HEK293 (cell line): ENCODE measurements at regions not wholly inside any gene's neighbourhood (a gene's known extent, or its start where the extent isn't known, plus 50 kb on each side); places are given as distances from the start of the nearest gene placed in this dataset.

ENCODE experiments used
- CTCF ChIA-PET: fragments of 350-600 bp; formaldehyde crosslinking; extraction: SDS; loops from one replicate; lab custom pipeline; 2021; ENCODE audit warnings: antibody characterized with exemption; lab: Yijun Ruan, JAX
- POLR2A ChIA-PET: fragments of 300-600 bp; formaldehyde crosslinking; extraction: SDS; loops from one replicate; lab custom pipeline; 2020; ENCODE audit warnings: antibody characterized with exemption, inconsistent platforms; lab: Yijun Ruan, JAX
- H3K27ac ChIP-seq: fragments of 200-500 bp; sonication (Bioruptor generic); 2 replicates; pipeline ENCODE4 v1.5.1; 2014; ENCODE audit warnings: low read depth, low read length, control low read depth, inconsistent platforms; ENCODE audit errors: extremely low read depth
- H3K36me3 ChIP-seq, 2 experiments: fragments of 200-500 bp in 1 of 2; sonication (Bioruptor generic) in 1 of 2; 1 replicate in 1 of 2; 2 replicates in 1 of 2; pipeline ENCODE4 v1.5.1; 2014 to 2017; ENCODE audit warnings: inconsistent platforms in 2 of 2, low read length in 2 of 2; ENCODE audit not compliant: control insufficient read depth in 2 of 2, insufficient read depth in 1 of 2
- H3K4me1 ChIP-seq: fragments of 200-500 bp; sonication (Bioruptor generic); 2 replicates; pipeline ENCODE4 v1.5.1; 2014; ENCODE audit warnings: mild to moderate bottlenecking, low read length, inconsistent platforms; ENCODE audit not compliant: control insufficient read depth, insufficient read depth
- H3K4me3 ChIP-seq: 2 replicates; pipeline ENCODE4 v1.5.1; 2011; ENCODE audit warnings: low read depth, mild to moderate bottlenecking, control low read depth, low read length, moderate library complexity
- H3K9me3 ChIP-seq: fragments of 200-500 bp; sonication (Bioruptor generic); 2 replicates; pipeline ENCODE4 v1.5.1; 2014; ENCODE audit warnings: low read depth, low read length, inconsistent platforms; ENCODE audit not compliant: control insufficient read depth, insufficient read depth
- GLIS2 ChIP-seq: fragments of 450-650 bp; formaldehyde crosslinking; IDR thresholded peaks from 2 replicates; pipeline ENCODE4 v1.5.1; 2016; ENCODE audit warnings: missing biosample characterization, missing genetic modification characterization
- KLF1 ChIP-seq: fragments of 450-650 bp; formaldehyde crosslinking; IDR thresholded peaks from 2 replicates; pipeline ENCODE4 v1.5.1; 2016; ENCODE audit warnings: missing biosample characterization, missing genetic modification characterization
- MEIS1 ChIP-seq: sonication (generic); formaldehyde crosslinking; IDR thresholded peaks from 2 replicates; pipeline ENCODE4 v1.8.1; 2022; ENCODE audit warnings: missing genetic modification reagents, mild to moderate bottlenecking, borderline replicate concordance
- TCF7L2 ChIP-seq: IDR thresholded peaks from 2 replicates; pipeline ENCODE4 v1.6.1; 2011; ENCODE audit warnings: low read depth, mild to moderate bottlenecking, inconsistent platforms, low read length, moderate library complexity, borderline replicate concordance
- ZNF114 ChIP-seq: fragments of 450-650 bp; formaldehyde crosslinking; IDR thresholded peaks from 2 replicates; pipeline ENCODE4 v1.5.0; 2017; ENCODE audit warnings: missing biosample characterization, missing genetic modification characterization
- ZNF169 ChIP-seq: fragments of 450-650 bp; formaldehyde crosslinking; IDR thresholded peaks from 2 replicates; pipeline ENCODE4 v1.5.1; 2016; ENCODE audit warnings: missing biosample characterization, missing genetic modification characterization
- ZNF202 ChIP-seq: fragments of 450-650 bp; formaldehyde crosslinking; IDR thresholded peaks from 2 replicates; pipeline ENCODE4 v1.5.1; 2016; ENCODE audit warnings: missing biosample characterization, missing genetic modification characterization, borderline replicate concordance
- ZNF350 ChIP-seq: fragments of 450-650 bp; formaldehyde crosslinking; IDR thresholded peaks from 2 replicates; pipeline ENCODE4 v1.5.0; 2017; ENCODE audit warnings: missing biosample characterization, mild to moderate bottlenecking, missing genetic modification characterization
- ZNF37A ChIP-seq: fragments of 450-650 bp; IDR thresholded peaks from 2 replicates; pipeline ENCODE4 v1.5.1; 2018; ENCODE audit warnings: missing biosample characterization, missing genetic modification characterization
- ZNF391 ChIP-seq: fragments of 450-650 bp; formaldehyde crosslinking; IDR thresholded peaks from 2 replicates; pipeline ENCODE4 v1.5.1; 2016; ENCODE audit warnings: low read depth, missing biosample characterization, missing genetic modification characterization, borderline replicate concordance
- ZNF416 ChIP-seq: fragments of 450-650 bp; formaldehyde crosslinking; IDR thresholded peaks from 2 replicates; pipeline ENCODE4 v1.5.1; 2016; ENCODE audit warnings: missing biosample characterization, missing genetic modification characterization
- ZNF621 ChIP-seq: fragments of 450-650 bp; formaldehyde crosslinking; IDR thresholded peaks from 2 replicates; pipeline ENCODE4 v1.5.1; 2017; ENCODE audit warnings: missing biosample characterization, missing genetic modification characterization
- ZNF658 ChIP-seq: fragments of 450-650 bp; formaldehyde crosslinking; IDR thresholded peaks from 2 replicates; pipeline ENCODE4; 2016; ENCODE audit warnings: missing biosample characterization, missing genetic modification characterization
- ZNF777 ChIP-seq: fragments of 450-650 bp; formaldehyde crosslinking; IDR thresholded peaks from 2 replicates; pipeline ENCODE4 v1.5.1; 2017; ENCODE audit warnings: missing biosample characterization, missing genetic modification characterization, borderline replicate concordance
- ZSCAN16 ChIP-seq: fragments of 450-650 bp; formaldehyde crosslinking; IDR thresholded peaks from 2 replicates; pipeline ENCODE4 v1.5.1; 2016; ENCODE audit warnings: missing biosample characterization, missing genetic modification characterization
- TF ChIP-seq, protein P1 (sequence below): fragments of 450-650 bp; formaldehyde crosslinking; conservative IDR thresholded peaks from 2 replicates; pipeline ENCODE4 v1.5.1; 2016; ENCODE audit warnings: low read depth, missing biosample characterization, missing genetic modification characterization
- TF ChIP-seq, protein P2 (sequence below): fragments of 450-650 bp; formaldehyde crosslinking; IDR thresholded peaks from 2 replicates; pipeline ENCODE4 v1.5.1; 2016; ENCODE audit warnings: missing biosample characterization, missing genetic modification characterization
- TF ChIP-seq, protein P3 (sequence below): fragments of 450-650 bp; formaldehyde crosslinking; IDR thresholded peaks from 2 replicates; pipeline ENCODE4 v1.5.1; 2016; ENCODE audit warnings: missing biosample characterization, missing genetic modification characterization
- TF ChIP-seq, protein P4 (sequence below): fragments of 450-650 bp; formaldehyde crosslinking; IDR thresholded peaks from 2 replicates; pipeline ENCODE4 v1.5.1; 2016; ENCODE audit warnings: missing biosample characterization, missing genetic modification characterization
- TF ChIP-seq, protein P5 (sequence below): fragments of 450-650 bp; formaldehyde crosslinking; IDR thresholded peaks from 2 replicates; pipeline ENCODE4 v1.5.1; 2016; ENCODE audit warnings: missing biosample characterization, missing genetic modification characterization

DNA sequence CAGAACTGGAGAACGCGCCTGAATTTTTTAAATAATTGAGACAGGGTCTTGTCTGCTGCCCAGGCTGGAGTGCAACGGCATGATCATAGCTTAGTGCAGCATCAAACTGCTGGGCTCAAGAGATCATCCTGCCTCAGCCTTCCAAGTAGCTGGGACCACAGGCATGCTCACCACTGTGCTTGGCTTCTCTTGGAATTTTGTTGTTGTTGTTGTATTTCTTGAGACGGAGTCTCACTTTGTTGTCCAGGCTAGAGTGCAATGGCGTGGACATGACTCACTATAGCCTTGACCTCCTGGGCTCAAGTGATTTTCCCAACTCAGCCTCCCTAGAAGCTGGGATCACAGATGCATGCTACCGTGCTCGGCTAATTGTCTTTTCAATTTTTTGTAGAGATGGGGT, 58.4 kb upstream of the DAB2IP start (continued):
- TF ChIP-seq, protein P1, sequence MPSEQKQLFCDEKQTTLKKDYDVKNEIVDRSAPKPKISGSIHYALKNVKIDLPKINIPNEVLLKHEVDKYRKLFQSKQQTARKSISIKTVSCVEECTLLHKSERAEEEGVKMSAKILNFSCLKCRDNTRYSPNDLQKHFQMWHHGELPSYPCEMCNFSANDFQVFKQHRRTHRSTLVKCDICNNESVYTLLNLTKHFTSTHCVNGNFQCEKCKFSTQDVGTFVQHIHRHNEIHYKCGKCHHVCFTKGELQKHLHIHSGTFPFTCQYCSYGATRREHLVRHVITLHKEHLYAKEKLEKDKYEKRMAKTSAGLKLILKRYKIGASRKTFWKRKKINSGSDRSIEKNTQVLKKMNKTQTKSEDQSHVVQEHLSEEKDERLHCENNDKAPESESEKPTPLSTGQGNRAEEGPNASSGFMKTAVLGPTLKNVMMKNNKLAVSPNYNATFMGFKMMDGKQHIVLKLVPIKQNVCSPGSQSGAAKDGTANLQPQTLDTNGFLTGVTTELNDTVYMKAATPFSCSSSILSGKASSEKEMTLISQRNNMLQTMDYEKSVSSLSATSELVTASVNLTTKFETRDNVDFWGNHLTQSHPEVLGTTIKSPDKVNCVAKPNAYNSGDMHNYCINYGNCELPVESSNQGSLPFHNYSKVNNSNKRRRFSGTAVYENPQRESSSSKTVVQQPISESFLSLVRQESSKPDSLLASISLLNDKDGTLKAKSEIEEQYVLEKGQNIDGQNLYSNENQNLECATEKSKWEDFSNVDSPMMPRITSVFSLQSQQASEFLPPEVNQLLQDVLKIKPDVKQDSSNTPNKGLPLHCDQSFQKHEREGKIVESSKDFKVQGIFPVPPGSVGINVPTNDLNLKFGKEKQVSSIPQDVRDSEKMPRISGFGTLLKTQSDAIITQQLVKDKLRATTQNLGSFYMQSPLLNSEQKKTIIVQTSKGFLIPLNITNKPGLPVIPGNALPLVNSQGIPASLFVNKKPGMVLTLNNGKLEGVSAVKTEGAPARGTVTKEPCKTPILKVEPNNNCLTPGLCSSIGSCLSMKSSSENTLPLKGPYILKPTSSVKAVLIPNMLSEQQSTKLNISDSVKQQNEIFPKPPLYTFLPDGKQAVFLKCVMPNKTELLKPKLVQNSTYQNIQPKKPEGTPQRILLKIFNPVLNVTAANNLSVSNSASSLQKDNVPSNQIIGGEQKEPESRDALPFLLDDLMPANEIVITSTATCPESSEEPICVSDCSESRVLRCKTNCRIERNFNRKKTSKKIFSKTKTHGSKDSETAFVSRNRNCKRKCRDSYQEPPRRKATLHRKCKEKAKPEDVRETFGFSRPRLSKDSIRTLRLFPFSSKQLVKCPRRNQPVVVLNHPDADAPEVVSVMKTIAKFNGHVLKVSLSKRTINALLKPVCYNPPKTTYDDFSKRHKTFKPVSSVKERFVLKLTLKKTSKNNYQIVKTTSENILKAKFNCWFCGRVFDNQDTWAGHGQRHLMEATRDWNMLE (tag by site-specific recombination): no peak

DNA sequence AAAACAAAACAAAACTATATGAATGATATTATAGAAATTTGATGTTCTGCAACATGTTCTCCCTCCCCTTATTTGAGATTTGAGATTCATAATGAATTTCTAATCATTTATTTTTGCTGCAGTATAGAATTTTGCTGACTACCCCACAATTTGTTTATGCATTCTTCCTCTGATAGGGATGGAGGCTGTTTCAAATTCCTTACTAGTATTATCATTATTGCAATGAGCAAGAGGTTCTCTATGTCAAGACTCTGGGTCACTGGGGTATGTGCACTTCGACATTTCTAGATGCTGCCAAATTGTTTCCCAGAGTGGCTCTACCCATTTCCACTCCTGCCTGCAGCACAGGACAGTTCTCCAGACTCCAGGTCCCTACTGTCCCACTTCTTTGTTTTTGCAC, 54.9 kb upstream of the DAB2IP start:
- CTCF ChIA-PET: interaction anchor here (0.7 to 3.7 kb wide), 5 partner anchors 24 to 98 kb away, joined by 3 to 18 read pairs (median 6); no protein-coding TSS in a partner anchor
- no peaks in the 10 kb centered on the region for H3K4me1 ChIP-seq
- POLR2A ChIA-PET: no interaction called here
- TF ChIP-seq ZSCAN16 (tag by site-specific recombination) (no peak), ZNF621 (tag by site-specific recombination) (no peak), KLF1 (no peak), ZNF350 (tag by site-specific recombination) (no peak), GLIS2 (tag by site-specific recombination) (no peak)
- TF ChIP-seq, protein P2, sequence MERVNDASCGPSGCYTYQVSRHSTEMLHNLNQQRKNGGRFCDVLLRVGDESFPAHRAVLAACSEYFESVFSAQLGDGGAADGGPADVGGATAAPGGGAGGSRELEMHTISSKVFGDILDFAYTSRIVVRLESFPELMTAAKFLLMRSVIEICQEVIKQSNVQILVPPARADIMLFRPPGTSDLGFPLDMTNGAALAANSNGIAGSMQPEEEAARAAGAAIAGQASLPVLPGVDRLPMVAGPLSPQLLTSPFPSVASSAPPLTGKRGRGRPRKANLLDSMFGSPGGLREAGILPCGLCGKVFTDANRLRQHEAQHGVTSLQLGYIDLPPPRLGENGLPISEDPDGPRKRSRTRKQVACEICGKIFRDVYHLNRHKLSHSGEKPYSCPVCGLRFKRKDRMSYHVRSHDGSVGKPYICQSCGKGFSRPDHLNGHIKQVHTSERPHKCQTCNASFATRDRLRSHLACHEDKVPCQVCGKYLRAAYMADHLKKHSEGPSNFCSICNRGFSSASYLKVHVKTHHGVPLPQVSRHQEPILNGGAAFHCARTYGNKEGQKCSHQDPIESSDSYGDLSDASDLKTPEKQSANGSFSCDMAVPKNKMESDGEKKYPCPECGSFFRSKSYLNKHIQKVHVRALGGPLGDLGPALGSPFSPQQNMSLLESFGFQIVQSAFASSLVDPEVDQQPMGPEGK: no peak
- TF ChIP-seq, protein P3, sequence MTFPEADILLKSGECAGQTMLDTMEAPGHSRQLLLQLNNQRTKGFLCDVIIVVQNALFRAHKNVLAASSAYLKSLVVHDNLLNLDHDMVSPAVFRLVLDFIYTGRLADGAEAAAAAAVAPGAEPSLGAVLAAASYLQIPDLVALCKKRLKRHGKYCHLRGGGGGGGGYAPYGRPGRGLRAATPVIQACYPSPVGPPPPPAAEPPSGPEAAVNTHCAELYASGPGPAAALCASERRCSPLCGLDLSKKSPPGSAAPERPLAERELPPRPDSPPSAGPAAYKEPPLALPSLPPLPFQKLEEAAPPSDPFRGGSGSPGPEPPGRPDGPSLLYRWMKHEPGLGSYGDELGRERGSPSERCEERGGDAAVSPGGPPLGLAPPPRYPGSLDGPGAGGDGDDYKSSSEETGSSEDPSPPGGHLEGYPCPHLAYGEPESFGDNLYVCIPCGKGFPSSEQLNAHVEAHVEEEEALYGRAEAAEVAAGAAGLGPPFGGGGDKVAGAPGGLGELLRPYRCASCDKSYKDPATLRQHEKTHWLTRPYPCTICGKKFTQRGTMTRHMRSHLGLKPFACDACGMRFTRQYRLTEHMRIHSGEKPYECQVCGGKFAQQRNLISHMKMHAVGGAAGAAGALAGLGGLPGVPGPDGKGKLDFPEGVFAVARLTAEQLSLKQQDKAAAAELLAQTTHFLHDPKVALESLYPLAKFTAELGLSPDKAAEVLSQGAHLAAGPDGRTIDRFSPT (tag by site-specific recombination): no peak
- H3K9me3 ChIP-seq: no peaks in the 10 kb centered on the region
- no peaks in the 10 kb centered on the region for H3K36me3 ChIP-seq
- no peak overlapping the region for H3K27ac ChIP-seq
- H3K4me3 ChIP-seq: no peak overlapping the region

DNA sequence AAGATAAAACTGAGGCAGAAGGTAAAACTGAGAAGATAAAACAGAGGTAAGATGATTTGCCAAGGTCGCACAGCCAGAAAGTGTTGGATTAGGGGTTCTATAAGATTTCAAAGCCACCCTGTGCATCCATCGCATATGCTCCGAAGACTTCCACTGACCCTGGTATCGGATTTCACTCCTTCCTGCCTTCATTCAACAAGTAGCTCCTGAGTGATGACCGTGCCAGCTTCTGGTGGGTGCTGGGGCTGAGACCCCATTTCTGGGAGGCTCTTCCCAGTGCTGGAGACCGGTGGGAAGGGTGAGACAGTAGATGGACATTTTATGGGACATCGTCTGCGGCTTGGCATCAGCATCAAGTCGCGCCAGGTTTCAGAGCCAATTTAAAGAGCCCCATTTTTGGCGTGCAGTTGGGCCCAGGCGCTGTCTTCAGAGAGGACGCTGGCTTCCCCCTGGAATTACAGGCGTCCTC, 53.7 kb upstream of the DAB2IP start:
- Histone ChIP-seq H3K27ac (no peak overlapping the region), H3K9me3 (no peaks in the 10 kb centered on the region), H3K4me3 (no peak overlapping the region), H3K36me3 (no peaks in the 10 kb centered on the region), H3K4me1 (no peaks in the 10 kb centered on the region)
- CTCF ChIA-PET: interaction anchor here (0.6 to 3.7 kb wide), 6 partner anchors 10 to 174 kb away, joined by 3 to 18 read pairs (median 4); no protein-coding TSS in a partner anchor
- POLR2A ChIA-PET: no interaction called here
- TF ChIP-seq ZNF777 (tag by site-specific recombination): no peak
- no peak for TF ChIP-seq ZNF37A
- no peak for TF ChIP-seq ZNF169 (tag by site-specific recombination)
- no peak for TF ChIP-seq ZNF114 (tag by site-specific recombination)
- TF ChIP-seq, protein P4, sequence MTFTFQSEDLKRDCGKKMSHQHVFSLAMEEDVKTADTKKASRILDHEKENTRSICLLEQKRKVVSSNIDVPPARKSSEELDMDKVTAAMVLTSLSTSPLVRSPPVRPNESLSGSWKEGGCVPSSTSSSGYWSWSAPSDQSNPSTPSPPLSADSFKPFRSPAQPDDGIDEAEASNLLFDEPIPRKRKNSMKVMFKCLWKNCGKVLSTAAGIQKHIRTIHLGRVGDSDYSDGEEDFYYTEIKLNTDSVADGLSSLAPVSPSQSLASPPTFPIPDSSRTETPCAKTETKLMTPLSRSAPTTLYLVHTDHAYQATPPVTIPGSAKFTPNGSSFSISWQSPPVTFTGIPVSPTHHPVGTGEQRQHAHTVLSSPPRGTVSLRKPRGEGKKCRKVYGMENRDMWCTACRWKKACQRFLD (tag by site-specific recombination): no peak
- TF ChIP-seq ZNF350 (tag by site-specific recombination): no peak
- no peak for TF ChIP-seq ZNF416 (tag by site-specific recombination)
- TF ChIP-seq ZNF202 (tag by site-specific recombination): no peak
- no peak for TF ChIP-seq GLIS2 (tag by site-specific recombination)
- TF ChIP-seq, protein P5, sequence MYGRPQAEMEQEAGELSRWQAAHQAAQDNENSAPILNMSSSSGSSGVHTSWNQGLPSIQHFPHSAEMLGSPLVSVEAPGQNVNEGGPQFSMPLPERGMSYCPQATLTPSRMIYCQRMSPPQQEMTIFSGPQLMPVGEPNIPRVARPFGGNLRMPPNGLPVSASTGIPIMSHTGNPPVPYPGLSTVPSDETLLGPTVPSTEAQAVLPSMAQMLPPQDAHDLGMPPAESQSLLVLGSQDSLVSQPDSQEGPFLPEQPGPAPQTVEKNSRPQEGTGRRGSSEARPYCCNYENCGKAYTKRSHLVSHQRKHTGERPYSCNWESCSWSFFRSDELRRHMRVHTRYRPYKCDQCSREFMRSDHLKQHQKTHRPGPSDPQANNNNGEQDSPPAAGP (tag by site-specific recombination): no peak
- no peak for TF ChIP-seq MEIS1 (CRISPR knock-in tag)
- TF ChIP-seq ZNF391: no peak
- no peak for TF ChIP-seq ZNF658 (tag by site-specific recombination)
- TF ChIP-seq TCF7L2: no peak
